ENCODE measurements at regions not wholly inside any gene's neighbourhood (a gene's known extent, or its start where the extent isn't known, plus 50 kb on each side); places are given as distances from the start of the nearest gene placed in this dataset.

DNA sequence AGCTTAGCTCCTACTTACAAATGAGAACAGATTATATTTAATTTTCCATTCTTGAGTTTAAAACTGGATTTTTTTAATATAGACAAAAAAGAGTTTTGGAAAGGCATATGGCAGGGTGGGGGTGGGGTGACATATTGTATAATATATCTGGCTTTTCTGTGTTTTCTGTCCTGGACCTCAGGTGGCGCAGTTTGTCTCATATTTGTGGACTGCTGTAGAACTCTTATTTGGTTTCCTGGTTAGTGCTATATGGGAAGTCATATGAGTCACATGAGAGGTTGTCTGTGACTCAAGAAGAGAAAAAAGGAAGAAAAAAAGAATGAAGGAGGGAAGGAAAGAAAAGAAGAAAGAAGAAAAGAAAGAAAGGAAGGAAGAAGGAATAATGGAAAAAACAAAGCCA lies 131.8 kb downstream of the CLVS2 start:
- DNase-seq, result peak; percentile 46

DNA sequence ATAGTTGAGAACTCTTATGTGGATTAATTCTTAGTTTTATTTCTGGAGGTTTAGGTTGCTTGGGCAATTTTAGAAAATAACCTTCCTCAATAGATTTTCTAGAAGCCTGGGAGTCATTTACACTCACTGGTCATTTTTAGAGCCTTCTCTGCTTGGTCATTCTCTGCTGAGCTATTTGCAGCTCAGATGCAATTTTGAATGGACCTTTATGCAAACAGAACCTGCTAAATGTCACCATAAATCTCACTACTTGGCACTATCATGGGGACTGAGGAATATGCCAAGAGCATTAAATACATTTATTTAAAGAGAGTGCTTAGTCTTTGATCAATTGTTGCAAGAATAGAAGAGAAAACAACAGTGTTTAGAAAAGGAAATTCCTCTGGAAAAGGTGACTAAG lies 154.0 kb downstream of the CLVS2 start:
- DNase-seq, result no peak

DNA sequence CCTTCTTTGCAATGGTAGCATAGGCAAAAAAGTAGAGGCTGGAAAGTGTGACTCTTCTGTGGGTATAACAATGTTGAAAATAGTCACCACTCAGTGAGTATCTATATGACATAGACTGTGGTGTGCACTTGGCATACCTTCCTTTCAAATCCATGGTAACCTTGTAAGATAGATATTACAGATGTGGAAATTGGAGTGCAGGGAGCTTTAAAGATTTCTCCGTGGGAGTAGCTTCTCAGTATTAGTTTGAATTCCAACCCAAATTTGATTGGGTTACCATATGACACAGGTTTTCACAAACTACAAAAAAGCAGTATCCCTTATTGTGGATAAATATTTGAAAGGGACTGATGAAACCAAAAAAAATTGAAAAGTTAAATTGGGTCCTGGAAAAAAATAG lies 163.8 kb downstream of the CLVS2 start:
- DNase-seq, result no peak

Data from HCEC 1CT (cell line).